ENCODE measurements at regions not wholly inside any gene's neighbourhood (a gene's known extent, or its start where the extent isn't known, plus 50 kb on each side); places are given as distances from the start of the nearest gene placed in this dataset.

- H3K79me2 ChIP-seq (ENCODE audit: insufficient read depth, low read length): no peaks in the 10 kb centered on the region
- H3K79me1 ChIP-seq (ENCODE audit: insufficient read depth, low read depth, low read length, poor library complexity, severe bottlenecking): no peaks in the 10 kb centered on the region
- Mint-ChIP-seq H3K4me1 (no peaks in the 10 kb centered on the region), H3K36me3 (ENCODE audit: insufficient read depth in 1 of 3, low read depth in 3 of 3) (peaks cover 0 to 7% (median 6%) of the 10 kb centered on the region in 3 experiments; a peak in 2 of 7 replicates), H3K27me3 (ENCODE audit: low read depth) (peaks cover 17% of the 10 kb centered on the region), H3K9me3 (peaks cover 22 to 30% of the 10 kb centered on the region in 2 experiments), H3K4me3 (no peak overlapping the region), H3K27ac (no peak overlapping the region)
- no CpG with 5 or more reads among the region's 2 CpGs for WGBS (ENCODE audit: extremely low coverage, insufficient read length, low lambda C conversion rate)
- no peak overlapping the region for H3K4me2 ChIP-seq (ENCODE audit: insufficient read depth, insufficient read length, low read length)
- H2BK120ac ChIP-seq (ENCODE audit: low read depth, low read length, poor library complexity, severe bottlenecking): no peak overlapping the region
- H3K18ac ChIP-seq (ENCODE audit: insufficient read length, low read depth, low read length): no peak overlapping the region
- no peak for DNase-seq
- no peak overlapping the region for H2BK15ac ChIP-seq (ENCODE audit: low read depth, low read length)
- no peak overlapping the region for H3K9ac ChIP-seq (ENCODE audit: extremely low read depth, insufficient read length, low read length)
- no peak overlapping the region for H4K5ac ChIP-seq (ENCODE audit: insufficient read length, low read depth, low read length)
- TF ChIP-seq CTCF (conservative IDR thresholded peaks at IDR 0.05): no peak
- H2AK5ac ChIP-seq (ENCODE audit: insufficient read length, low read length): no peak overlapping the region
- H3K14ac ChIP-seq (ENCODE audit: insufficient read depth, low read length): no peak overlapping the region
- no peak overlapping the region for H3T11ph ChIP-seq (ENCODE audit: low read length)
- H3K4me1 ChIP-seq (ENCODE audit: insufficient read depth, low read length): no peaks in the 10 kb centered on the region
- no peak overlapping the region for H2BK12ac ChIP-seq (ENCODE audit: insufficient read length, low read depth, low read length)
- H3K23ac ChIP-seq (ENCODE audit: insufficient read length, low read depth, low read length): no peak overlapping the region
- H4K20me1 ChIP-seq (ENCODE audit: control insufficient read depth, insufficient read depth, insufficient read length): no peaks in the 10 kb centered on the region
- H2BK20ac ChIP-seq (ENCODE audit: low read depth, low read length, poor library complexity, severe bottlenecking): no peak overlapping the region
- H3K27ac ChIP-seq (ENCODE audit: insufficient read length, low read depth, low read length): no peak overlapping the region
- no peak overlapping the region for H3K56ac ChIP-seq (ENCODE audit: insufficient read length, low read depth, low read length)
- no peaks in the 10 kb centered on the region for H3K9me3 ChIP-seq (ENCODE audit: control insufficient read depth, low read depth, low read length)
- H3K23me2 ChIP-seq (ENCODE audit: insufficient read length, low read depth, low read length, poor library complexity, severe bottlenecking): peaks cover 3% of the 10 kb centered on the region
- no peak overlapping the region for H4K8ac ChIP-seq (replicated peaks; ENCODE audit: insufficient read length, low read depth, low read length)
- no peaks in the 10 kb centered on the region for H3K27me3 ChIP-seq (ENCODE audit: insufficient read depth, low read length)
- H2BK5ac ChIP-seq (ENCODE audit: insufficient read length, low read length): no peak overlapping the region
- H2AFZ ChIP-seq (ENCODE audit: low read length): no peak overlapping the region
- no peak overlapping the region for H4K91ac ChIP-seq (ENCODE audit: insufficient read length, low read depth, low read length)
- no peak overlapping the region for H3K4ac ChIP-seq (ENCODE audit: low read depth, low read length)
These were observed 649.1 kb upstream of the B3GAT1 start for GRCh38 chr11:135061166-135061565.
